ENCODE measurements at regions not wholly inside any gene's neighbourhood (a gene's known extent, or its start where the extent isn't known, plus 50 kb on each side); places are given as distances from the start of the nearest gene placed in this dataset.

GRCh38 chr10:36050763-36051499 lies 408.8 kb upstream of the FZD8 start:
- DNase-seq (ENCODE audit: low read depth) = no peak
- in situ Hi-C loops (cut with HindIII; ENCODE audit: low sequenced_read_pairs) = no loop called here
- no peak for TF ChIP-seq CTCF (IDR thresholded peaks at IDR 0.05; ENCODE audit: low read depth, low read length, missing control alignments)
- no peak overlapping the region for H3K4me3 ChIP-seq (ENCODE audit: low read depth, low read length)

- TF ChIP-seq CTCF (IDR thresholded peaks at IDR 0.05; ENCODE audit: low read depth, low read length, missing control alignments) = no peak
Measured at GRCh38 chr10:36048780-36049179, 406.7 kb upstream of the FZD8 start.

GRCh38 chr10:36048236-36048635 lies 406.1 kb upstream of the FZD8 start:
- TF ChIP-seq CTCF (IDR thresholded peaks at IDR 0.05; ENCODE audit: low read depth, low read length, missing control alignments) = no peak
- in situ Hi-C loops (cut with HindIII; ENCODE audit: low sequenced_read_pairs) = no loop called here
- DNase-seq (ENCODE audit: low read depth) = no peak
- no peak overlapping the region for H3K4me3 ChIP-seq (ENCODE audit: low read depth, low read length)

More at GRCh38 chr10:36048780-36049179, 406.7 kb upstream of the FZD8 start:
- DNase-seq (ENCODE audit: low read depth) = no peak
- in situ Hi-C loops (cut with HindIII; ENCODE audit: low sequenced_read_pairs) = no loop called here
- no peak overlapping the region for H3K4me3 ChIP-seq (ENCODE audit: low read depth, low read length)

GRCh38 chr10:36042135-36042534 lies 400.0 kb upstream of the FZD8 start:
- no peak for DNase-seq (ENCODE audit: low read depth)
- H3K4me3 ChIP-seq (ENCODE audit: low read depth, low read length) = no peak overlapping the region
- no peak for TF ChIP-seq CTCF (IDR thresholded peaks at IDR 0.05; ENCODE audit: low read depth, low read length, missing control alignments)
- in situ Hi-C loops (cut with HindIII; ENCODE audit: low sequenced_read_pairs) = no loop called here

- no peak overlapping the region for H3K4me3 ChIP-seq (ENCODE audit: low read depth, low read length)
- in situ Hi-C loops (cut with HindIII; ENCODE audit: low sequenced_read_pairs) = no loop called here
- TF ChIP-seq CTCF (IDR thresholded peaks at IDR 0.05; ENCODE audit: low read depth, low read length, missing control alignments) = no peak
- DNase-seq (ENCODE audit: low read depth) = no peak
Measured at GRCh38 chr10:36038316-36038955, 396.3 kb upstream of the FZD8 start.

- TF ChIP-seq CTCF (IDR thresholded peaks at IDR 0.05; ENCODE audit: low read depth, low read length, missing control alignments) = no peak
- no peak for DNase-seq (ENCODE audit: low read depth)
- H3K4me3 ChIP-seq (ENCODE audit: low read depth, low read length) = no peak overlapping the region
- in situ Hi-C loops (cut with HindIII; ENCODE audit: low sequenced_read_pairs) = no loop called here
Measured at GRCh38 chr10:36036137-36036536, 394.0 kb upstream of the FZD8 start.

All from astrocyte of the cerebellum (primary cell).